Heart right ventricle (tissue), 16 donors: ENCODE measurements at regions not wholly inside any gene's neighbourhood (a gene's known extent, or its start where the extent isn't known, plus 50 kb on each side); places are given as distances from the start of the nearest gene placed in this dataset.
"Not testable (repeated sequence)": the region's sequence is repeated elsewhere in the genome, so short reads cannot be mapped to it uniquely, and the experiment has no call there.

Experiments used
- ATAC-seq, 8 donors: fragments of 200-7000 bp; cut with Tn5 transposase; one replicate each; pipeline ENCODE4 v1.9.1; 2020; ENCODE audit warnings: mild to moderate bottlenecking in 8 of 8, moderate library complexity in 8 of 8, moderate number of reproducible peaks in 1 of 8
- DNase-seq, 2 donors: peaks; one replicate each; pipeline ENCODE4 v3.0.0-alpha.2; 2020
- H3K27ac ChIP-seq, 10 donors: fragments of 200-600 bp; sonication (generic) in 2 of 10; one replicate each; pipeline versions ENCODE4 v1.5.0 to v1.8.0; 2020 to 2022; ENCODE audit warnings: mild to moderate bottlenecking in 3 of 10
- H3K27me3 ChIP-seq, 7 donors: fragments of 200-600 bp; one replicate each; pipeline ENCODE4 v1.8.0; 2021 to 2022; ENCODE audit warnings: mild to moderate bottlenecking in 2 of 7
- H3K36me3 ChIP-seq, 9 donors: fragments of 200-600 bp; sonication (generic) in 1 of 9; one replicate each; pipeline versions ENCODE4 v1.5.0 to v1.8.0; 2020 to 2022; ENCODE audit warnings: mild to moderate bottlenecking in 2 of 9
- H3K4me1 ChIP-seq, 9 donors: fragments of 200-600 bp; sonication (generic) in 1 of 9; one replicate each; pipeline versions ENCODE4 v1.5.0 to v1.8.0; 2020 to 2022; ENCODE audit warnings: mild to moderate bottlenecking in 4 of 9
- H3K4me3 ChIP-seq, 10 donors: fragments of 200-600 bp; sonication (generic) in 2 of 10; one replicate each; pipeline versions ENCODE4 v1.5.0 to v1.8.0; 2020 to 2022; ENCODE audit warnings: mild to moderate bottlenecking in 7 of 10, moderate library complexity in 2 of 10
- H3K9me3 ChIP-seq, 11 donors: fragments of 200-600 bp in 10 of 11; sonication (generic) in 2 of 11; one replicate each; pipeline versions ENCODE4 v1.5.0 to v1.8.0; 2013 to 2022; ENCODE audit warnings: mild to moderate bottlenecking in 2 of 11, control low read depth in 1 of 11, moderate library complexity in 1 of 11
- WGBS, 2 donors: extraction: QIAGEN DNeasy Blood & Tissue Kit; methylation state at CpG; one replicate each; pipeline ENCODE4 v1.1.7; 2013; ENCODE audit warnings: inconsistent platforms in 1 of 2; 5-methylcytosine and 5-hydroxymethylcytosine counted together
- intact Hi-C, 10 donors: fragments of 100-400 bp; cut with DNase I; formaldehyde crosslinking; loops; one replicate each; pipeline versions ENCODE4 v1.11.1 to v1.14.2; 2022
- donor health status: Arrhythmogenic right ventricular cardiomyopathy.
- donor health status: ischemic (EF 13 %, LVEDD 7.1; RV severe dilation, severe dysfunction).
- donor health status: healthy with polysubstance abuse.
- donor health status: DM: no; HTN: yes; CAD: no.
- donor health status: DM: no; HTN: no; CAD: no.
- donor health status: ischemic (EF 25% LVEDD 6.9; RV normal size, moderate dysfunction).
- donor health status: ischemic (EF 25% LVEDD 5.7; RV mildly dilated, moderate dysfunction).
- donor health status: healthy.
- donor health status: DM: yes; HTN: yes; CAD: no.
- donor health status: Ischemic cardiomyopathy.
- donor health status: ischemic (EF 35%, LVEDD 5.7; RV mildly dilated, moderate dysfunction).
- donor health status: nonischemic (EF 11% LVEDD 7.7; RV severe dilation, severe dysfunction).
- donor health status: DM: yes; HTN: yes; CAD: no.
- donor health status: PGD.
- donor health status: ischemic (EF 29% LVEDD 5.4; RV normal size, mild dysfunction).
- donor health status: nonischemic (EF 23%, LVEDD 6.1; RV moderate dilation, normal function).

DNA sequence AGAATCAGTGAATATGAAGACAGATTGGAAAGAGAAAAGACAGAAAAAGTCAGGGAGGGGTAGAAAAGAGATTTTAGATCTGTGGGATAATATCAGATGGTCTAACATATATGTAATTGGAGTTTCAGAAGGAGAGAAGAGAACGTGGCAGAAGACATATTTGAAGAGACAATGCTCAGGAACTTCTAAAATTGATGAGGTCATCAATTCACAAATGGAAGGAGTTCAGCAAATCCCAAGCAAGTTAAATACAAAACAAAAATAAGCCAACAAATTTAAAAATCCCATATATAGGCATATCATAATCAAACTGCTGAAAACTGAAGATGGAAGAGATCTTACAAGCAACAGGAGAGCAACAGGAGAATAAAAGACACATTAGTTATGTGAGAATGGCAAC, 87.3 kb downstream of the SYT15B start:
- H3K36me3 ChIP-seq, H3K4me3 ChIP-seq, H3K4me1 ChIP-seq, intact Hi-C loops, H3K27ac ChIP-seq, ATAC-seq, DNase-seq, H3K27me3 ChIP-seq: not testable (repeated sequence)
- peaks cover 0 to 18% (median 4%) of the 10 kb centered on the region in 11 donors for H3K9me3 ChIP-seq
- WGBS, 2 donors, result 33 to 67% methylated on average over 1 of the region's 1 CpG

DNA sequence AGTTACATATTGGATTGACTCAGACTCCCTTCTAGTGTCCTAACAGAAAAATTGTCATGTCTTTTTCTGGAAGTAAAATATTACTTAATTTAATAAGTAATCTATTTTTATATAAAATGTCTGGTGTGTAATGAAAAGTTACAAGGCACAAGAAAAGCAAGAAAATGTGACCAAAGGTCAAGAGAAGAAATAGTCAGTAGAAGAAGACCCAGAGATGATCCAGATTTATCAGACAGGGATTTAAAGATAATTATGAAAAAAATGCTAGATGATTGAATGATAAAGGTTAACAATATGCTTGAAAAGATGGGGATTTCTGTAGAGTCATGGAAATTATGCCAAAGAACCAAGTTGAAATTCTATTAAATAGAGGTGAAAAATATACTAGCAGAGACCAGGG, 87.8 kb downstream of the SYT15B start:
- DNase-seq, intact Hi-C loops, H3K27me3 ChIP-seq, ATAC-seq, H3K4me1 ChIP-seq, H3K36me3 ChIP-seq, H3K4me3 ChIP-seq, H3K27ac ChIP-seq: not testable (repeated sequence)
- peaks cover 0 to 18% (median 4%) of the 10 kb centered on the region in 11 donors for H3K9me3 ChIP-seq

DNA sequence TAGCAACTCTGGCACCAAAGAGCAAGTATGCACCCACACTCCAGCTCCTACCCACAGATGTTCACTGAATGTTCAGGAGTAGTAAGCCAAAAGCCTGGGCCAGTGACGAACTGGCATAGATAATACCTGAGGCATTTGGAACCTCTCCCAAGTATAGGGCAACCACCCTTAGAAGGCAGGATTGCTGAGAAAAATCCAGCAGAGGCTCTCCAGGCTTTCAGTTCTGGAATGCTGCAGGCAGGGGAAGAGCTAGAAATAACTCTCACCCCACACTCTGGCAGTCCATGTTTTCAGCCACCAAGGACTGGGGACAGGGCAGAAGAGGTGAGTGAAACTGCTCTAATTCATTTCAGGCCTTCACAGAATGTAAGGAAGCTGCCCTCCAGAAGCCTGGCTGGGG, 90.3 kb downstream of the SYT15B start:
- DNase-seq, H3K36me3 ChIP-seq, H3K4me3 ChIP-seq, H3K27ac ChIP-seq, H3K27me3 ChIP-seq, H3K4me1 ChIP-seq, intact Hi-C loops: not testable (repeated sequence)
- ATAC-seq, result peak; percentile 49 to 93 (median 82)
- H3K9me3 ChIP-seq, result peaks cover 0 to 15% (median 4%) of the 10 kb centered on the region in 11 donors
- no CpG with 5 or more reads among the region's 1 CpG for WGBS, 2 donors

DNA sequence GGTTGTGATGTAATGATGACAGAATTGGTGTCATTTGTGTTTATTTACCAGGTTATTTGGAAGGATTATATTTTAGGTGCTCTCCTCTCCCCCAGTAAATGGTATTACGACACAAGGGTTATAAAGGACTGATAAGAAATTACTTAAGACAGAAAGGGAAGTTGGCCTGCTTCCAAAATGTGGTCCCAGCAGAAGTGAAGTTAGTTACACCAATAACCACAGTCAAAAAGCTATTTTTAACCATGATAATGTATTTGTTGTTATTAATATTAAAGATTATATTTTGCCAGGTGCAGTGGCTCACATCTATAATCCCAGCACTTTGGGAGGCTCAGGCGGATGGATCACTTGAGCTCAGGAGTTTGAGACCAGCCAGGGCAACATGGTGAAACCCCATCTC, 92.5 kb downstream of the SYT15B start:
- H3K36me3 ChIP-seq, ATAC-seq, H3K27ac ChIP-seq, intact Hi-C loops, H3K4me3 ChIP-seq, H3K4me1 ChIP-seq, H3K9me3 ChIP-seq, H3K27me3 ChIP-seq, DNase-seq: not testable (repeated sequence)
- 88% methylated on average over 1 of the region's 2 CpGs; no CpG with 5 or more reads in 1 of the 2 donors for WGBS, 2 donors

DNA sequence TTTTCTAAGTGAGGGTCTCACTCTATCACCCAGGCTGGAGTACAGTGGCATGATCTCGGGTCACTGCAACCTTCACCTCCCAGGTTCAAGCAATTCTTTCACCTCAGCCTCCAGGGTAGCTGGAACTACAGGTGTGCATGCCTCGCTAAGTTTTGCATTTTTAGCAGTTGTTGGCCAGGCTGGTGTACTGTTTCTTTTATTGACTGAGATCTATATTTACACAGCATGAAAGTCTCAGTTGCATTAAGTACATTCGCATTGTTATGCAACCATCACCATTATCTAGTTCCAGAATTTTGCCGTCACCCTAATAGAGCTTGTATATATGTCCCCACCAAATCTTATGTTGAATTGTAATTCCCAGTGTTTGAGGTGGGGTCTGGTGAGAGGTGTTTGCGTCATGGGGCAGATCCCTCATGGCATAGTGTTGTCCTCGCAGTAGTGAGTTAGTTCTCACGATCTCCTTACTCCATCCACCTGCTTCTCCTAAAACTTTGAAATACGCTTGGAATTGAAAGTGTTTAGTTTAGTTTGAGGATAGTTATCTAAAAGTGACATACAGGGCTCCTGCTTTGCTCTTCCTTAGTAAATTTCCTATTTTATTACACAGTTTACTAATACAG, 101.3 kb downstream of the SYT15B start:
- H3K4me1 ChIP-seq, H3K27ac ChIP-seq, H3K36me3 ChIP-seq, H3K9me3 ChIP-seq, ATAC-seq, H3K4me3 ChIP-seq, DNase-seq, H3K27me3 ChIP-seq, intact Hi-C loops: not testable (repeated sequence)
- WGBS, 2 donors, result 94 to 100% methylated on average over 3 of the region's 8 CpGs

DNA sequence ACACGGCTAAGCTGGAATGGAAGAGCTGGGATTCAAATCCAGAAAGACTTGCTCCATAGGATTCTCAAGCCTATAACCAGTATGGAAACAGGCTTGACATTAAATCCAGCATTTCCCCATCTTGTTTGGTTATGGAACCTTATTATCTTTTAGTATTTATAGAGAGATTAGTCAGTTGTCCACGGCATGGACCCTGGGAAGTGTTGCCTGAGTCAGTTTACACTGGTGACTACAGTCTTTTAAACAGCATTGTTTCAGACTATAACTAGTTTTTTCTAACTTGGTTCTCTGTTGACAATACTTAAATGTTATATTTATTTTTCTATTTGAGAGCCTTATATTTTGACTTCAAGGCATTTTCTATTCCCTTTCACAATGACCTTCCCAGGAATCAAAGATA, 106.7 kb downstream of the SYT15B start:
- H3K27me3 ChIP-seq, H3K4me3 ChIP-seq, ATAC-seq, DNase-seq, H3K9me3 ChIP-seq, H3K27ac ChIP-seq, H3K4me1 ChIP-seq, H3K36me3 ChIP-seq, intact Hi-C loops: not testable (repeated sequence)
- no CpG with 5 or more reads among the region's 2 CpGs for WGBS, 2 donors

DNA sequence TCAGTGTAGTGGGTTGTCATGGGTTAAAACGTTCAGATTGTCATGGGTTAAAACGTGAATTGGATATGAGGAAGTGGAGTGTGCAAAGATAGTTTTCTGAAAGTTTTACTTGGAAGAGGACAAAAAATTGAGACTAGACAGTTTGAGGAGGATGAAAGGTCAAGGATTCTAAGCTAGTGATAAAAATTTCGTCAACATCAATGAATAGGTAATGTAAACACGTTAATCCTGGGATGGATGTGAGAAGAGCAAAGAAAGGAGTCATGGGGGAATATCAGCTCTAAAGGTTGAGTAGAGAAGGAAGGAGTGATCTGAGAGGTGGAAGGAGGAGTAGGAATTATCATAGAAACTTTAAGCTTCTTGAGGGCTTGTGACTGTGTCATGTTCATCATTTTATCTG, 109.2 kb downstream of the SYT15B start:
- H3K9me3 ChIP-seq, ATAC-seq, H3K4me3 ChIP-seq, H3K27ac ChIP-seq, DNase-seq, H3K27me3 ChIP-seq, intact Hi-C loops, H3K36me3 ChIP-seq, H3K4me1 ChIP-seq: not testable (repeated sequence)
- WGBS, 2 donors, result 61 to 68% methylated on average over 2 of the region's 4 CpGs

DNA sequence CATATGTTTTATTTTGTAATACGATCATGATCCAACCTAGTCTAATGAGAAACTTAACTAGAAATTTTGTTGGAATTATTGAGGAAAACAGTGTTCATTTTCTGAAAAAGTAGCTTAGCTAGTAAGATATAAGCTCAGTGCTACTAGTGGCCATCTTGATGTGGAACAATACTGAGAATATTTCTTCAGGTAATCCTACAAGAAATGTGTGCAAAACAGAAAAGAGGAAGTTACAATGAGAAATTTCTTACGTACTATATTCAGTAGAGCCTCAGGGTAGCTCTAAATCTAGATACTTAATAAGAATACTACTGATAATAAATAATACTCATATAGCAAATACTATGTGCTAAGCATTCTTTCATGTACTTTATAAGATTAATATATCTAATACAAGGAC, 114.8 kb downstream of the SYT15B start:
- H3K27ac ChIP-seq, DNase-seq, H3K4me3 ChIP-seq, H3K4me1 ChIP-seq, ATAC-seq, H3K36me3 ChIP-seq, H3K27me3 ChIP-seq, intact Hi-C loops, H3K9me3 ChIP-seq: not testable (repeated sequence)
- no CpG with 5 or more reads among the region's 2 CpGs for WGBS, 2 donors

DNA sequence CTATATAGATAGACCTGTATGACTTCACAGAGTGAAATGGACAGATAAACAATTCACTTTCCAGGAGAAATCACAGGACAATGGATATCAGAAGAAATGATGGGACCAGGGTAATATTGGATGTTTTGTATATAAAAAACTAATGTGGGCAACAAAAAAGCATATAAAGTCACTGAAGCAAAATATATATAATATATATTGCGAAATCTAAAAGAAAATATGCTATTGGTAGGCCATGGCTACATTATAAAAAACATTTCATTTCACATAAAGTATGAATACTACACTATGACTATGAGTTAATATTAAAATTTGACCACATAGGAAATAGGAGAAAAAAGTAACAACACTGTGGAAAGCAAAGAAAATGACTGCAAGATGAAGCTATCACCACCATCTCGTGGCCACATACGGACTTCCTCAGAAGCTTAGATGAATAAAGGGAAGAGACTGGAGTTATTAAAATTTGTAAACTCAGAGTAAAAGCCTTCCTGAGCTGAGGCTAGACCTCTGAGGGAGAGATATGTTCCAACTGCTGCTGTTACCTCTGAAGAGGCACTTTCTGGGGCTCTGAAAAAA, 115.8 kb downstream of the SYT15B start:
- ATAC-seq, DNase-seq, H3K9me3 ChIP-seq, intact Hi-C loops, H3K36me3 ChIP-seq, H3K4me1 ChIP-seq, H3K27me3 ChIP-seq, H3K27ac ChIP-seq, H3K4me3 ChIP-seq: not testable (repeated sequence)
- 47 to 59% methylated on average over 3 of the region's 3 CpGs for WGBS, 2 donors
